ENCODE measurements at regions not wholly inside any gene's neighbourhood (a gene's known extent, or its start where the extent isn't known, plus 50 kb on each side); places are given as distances from the start of the nearest gene placed in this dataset.
"Not testable (repeated sequence)": the region's sequence is repeated elsewhere in the genome, so short reads cannot be mapped to it uniquely, and the experiment has no call there.

DNA sequence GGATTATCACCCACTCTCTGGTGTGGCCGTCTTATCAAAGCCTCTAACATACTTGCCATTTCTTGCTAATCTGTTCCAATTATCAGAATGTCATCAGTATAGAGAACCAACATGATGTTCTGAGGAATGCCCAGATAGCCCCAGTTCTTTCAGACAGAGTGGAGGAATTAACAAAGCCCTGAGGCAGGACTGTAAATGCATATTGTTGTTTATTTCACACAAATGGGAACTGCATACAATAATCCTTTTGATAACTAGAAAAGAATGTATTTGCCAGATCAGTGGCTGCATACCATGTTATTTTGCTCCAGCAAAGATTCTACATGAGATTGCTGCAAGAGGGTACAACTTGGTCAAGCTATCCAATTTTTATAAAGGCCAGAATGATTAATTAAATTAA, 112.8 kb upstream of the HEY2 start:
- no peak for TF ChIP-seq POLR2A (IDR thresholded peaks at IDR 0.05; ENCODE audit: low read length)
- TF ChIP-seq GATA1 (IDR thresholded peaks at IDR 0.05; ENCODE audit: low read depth, low read length), result no peak
- DNase-seq, result peak; percentile 7 to 34

DNA sequence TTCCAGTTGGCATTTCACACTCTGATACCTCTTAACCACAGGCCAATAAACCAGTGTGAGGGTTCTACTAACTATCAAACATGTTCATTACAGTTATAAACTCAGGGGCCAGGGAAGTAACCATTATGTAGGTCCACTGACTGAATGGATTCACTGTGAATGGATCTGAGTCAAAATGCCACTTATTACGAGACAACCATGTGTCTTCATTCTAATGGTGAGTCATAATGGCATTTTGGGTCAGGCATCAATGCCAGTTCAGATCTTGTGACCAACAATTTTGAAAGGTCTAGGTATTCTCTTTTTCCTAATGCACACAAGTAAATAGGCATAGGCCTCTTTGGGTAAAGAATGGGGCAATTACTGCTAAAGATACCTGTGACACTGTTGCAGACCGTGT, 112.2 kb upstream of the HEY2 start:
- TF ChIP-seq GATA1 (IDR thresholded peaks at IDR 0.05; ENCODE audit: low read depth, low read length) (no peak), POLR2A (IDR thresholded peaks at IDR 0.05; ENCODE audit: low read length) (no peak)
- DNase-seq, result no peak

GRCh38 chr6:125639466-125640020, 109.9 kb upstream of the HEY2 start:
- no peak for DNase-seq
- no peak for TF ChIP-seq POLR2A (IDR thresholded peaks at IDR 0.05; ENCODE audit: low read length)
- no peak for TF ChIP-seq GATA1 (IDR thresholded peaks at IDR 0.05; ENCODE audit: low read depth, low read length)

GRCh38 chr6:125640441-125641150, 108.8 kb upstream of the HEY2 start:
- no peak for TF ChIP-seq GATA1 (IDR thresholded peaks at IDR 0.05; ENCODE audit: low read depth, low read length)
- no peak for TF ChIP-seq POLR2A (IDR thresholded peaks at IDR 0.05; ENCODE audit: low read length)
- no peak for DNase-seq

- not testable (repeated sequence) for DNase-seq
These were observed 105.3 kb upstream of the HEY2 start for GRCh38 chr6:125643967-125644661.

GRCh38 chr6:125647391-125647790, 102.0 kb upstream of the HEY2 start:
- TF ChIP-seq GATA1 (IDR thresholded peaks at IDR 0.05; ENCODE audit: low read depth, low read length) (no peak), POLR2A (IDR thresholded peaks at IDR 0.05; ENCODE audit: low read length) (no peak)
- DNase-seq, result no peak

GRCh38 chr6:125653752-125654151, 95.7 kb upstream of the HEY2 start:
- DNase-seq, result not testable (repeated sequence)

DNA sequence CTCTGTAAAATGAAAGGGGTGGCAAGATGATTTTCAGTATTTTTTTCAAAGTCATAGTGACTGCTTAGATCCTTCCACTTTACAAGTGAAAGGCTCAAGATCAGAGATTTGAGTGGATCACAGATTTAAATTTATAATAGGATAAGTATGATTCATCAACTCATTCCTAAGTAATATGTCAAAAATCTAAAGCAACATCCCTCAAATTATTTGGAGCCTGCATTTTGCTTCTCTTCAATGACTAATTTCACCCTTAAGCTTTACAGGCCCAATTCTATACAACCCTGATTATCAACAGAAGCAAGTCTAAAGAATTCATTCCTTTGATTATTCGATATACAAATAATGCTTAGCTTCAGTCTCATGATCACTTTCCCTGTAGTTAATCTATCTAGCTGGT, 93.9 kb upstream of the HEY2 start:
- TF ChIP-seq POLR2A (IDR thresholded peaks at IDR 0.05; ENCODE audit: low read length) (no peak), GATA1 (IDR thresholded peaks at IDR 0.05; ENCODE audit: low read depth, low read length) (no peak)
- no peak for DNase-seq

DNA sequence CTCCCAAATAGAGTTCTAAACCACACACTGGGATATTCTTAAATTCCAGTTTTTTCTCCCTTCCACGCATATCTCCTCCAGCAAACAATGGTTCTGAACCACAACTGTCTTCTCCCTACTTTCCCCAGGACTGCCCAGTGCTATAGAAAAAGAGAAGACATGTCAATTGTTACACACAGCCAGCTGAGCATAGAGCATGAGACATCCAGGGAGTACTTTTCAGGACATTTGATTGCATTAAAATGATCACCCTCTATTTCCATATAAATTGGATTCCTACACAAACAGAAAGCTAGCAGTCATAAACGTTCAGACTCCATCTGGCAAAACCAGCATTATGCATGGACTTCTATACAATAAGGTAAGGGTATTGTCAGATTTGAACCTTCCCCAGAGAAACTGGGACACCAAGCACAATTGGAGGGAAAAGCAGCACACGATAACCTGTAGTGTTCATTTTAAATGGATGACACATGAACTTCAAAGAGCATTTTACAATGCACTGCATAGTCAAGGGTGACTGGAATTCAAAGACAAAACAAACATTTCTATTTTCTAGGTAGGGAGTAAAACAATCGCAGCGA, 93.1 kb upstream of the HEY2 start:
- DNase-seq, result no peak
- TF ChIP-seq POLR2A (IDR thresholded peaks at IDR 0.05; ENCODE audit: low read length), result no peak
- TF ChIP-seq GATA1 (IDR thresholded peaks at IDR 0.05; ENCODE audit: low read depth, low read length), result no peak

- TF ChIP-seq POLR2A (IDR thresholded peaks at IDR 0.05; ENCODE audit: low read length) (no peak), GATA1 (IDR thresholded peaks at IDR 0.05; ENCODE audit: low read depth, low read length) (no peak)
- no peak for DNase-seq
These were observed 91.3 kb upstream of the HEY2 start for GRCh38 chr6:125658136-125658535.

DNA sequence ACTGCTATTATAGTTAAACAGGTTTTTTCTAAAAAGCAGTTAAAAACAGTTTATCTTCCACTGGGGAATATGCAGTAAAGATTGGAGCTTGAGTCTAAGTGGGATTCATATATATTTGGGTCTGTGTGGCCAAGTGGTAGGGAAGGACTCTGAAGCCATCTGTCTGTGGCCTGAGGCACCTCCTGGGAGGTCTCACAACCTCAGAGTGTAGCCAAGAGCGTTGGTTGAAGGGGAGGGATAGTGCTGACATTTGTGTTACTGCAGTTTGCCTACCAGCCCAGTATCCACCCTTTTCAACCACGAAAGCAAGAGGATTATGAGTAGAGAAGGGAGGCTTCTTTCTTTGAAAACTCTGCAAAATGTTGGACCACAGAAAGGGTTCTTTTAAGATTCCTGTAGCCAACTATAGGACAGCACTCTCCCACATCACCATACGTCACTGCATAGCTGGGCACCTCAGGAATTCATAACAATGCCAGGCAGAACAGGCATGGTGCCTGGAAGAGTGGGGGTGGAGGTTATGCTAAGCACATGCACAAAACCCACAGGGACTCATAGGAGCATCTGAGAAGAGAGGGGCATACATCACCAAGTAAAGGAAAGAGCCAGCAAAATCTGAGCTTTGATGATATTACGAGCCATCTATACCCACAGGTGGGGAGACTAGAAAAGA, 90.5 kb upstream of the HEY2 start:
- TF ChIP-seq POLR2A (IDR thresholded peaks at IDR 0.05; ENCODE audit: low read length), result no peak
- TF ChIP-seq GATA1 (IDR thresholded peaks at IDR 0.05; ENCODE audit: low read depth, low read length), result no peak
- DNase-seq, result no peak

DNA sequence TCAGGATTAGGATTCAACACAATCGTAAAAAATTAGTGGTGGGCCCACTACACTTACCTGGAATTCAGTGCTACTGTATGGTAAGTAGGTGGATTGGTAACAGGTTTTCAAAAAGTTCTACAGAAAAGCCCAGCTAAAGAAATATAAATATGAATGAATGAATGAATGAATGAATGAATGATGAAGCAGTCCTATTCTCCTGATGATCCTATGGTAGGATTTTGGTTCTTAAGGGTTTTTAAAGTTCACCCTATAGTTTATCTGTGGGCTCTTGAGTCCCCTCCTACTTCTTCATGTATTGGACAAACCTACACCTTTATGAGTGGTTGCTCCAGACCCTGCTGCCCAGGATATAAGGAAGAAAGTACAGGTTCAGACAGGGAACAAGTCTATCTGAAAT, 89.5 kb upstream of the HEY2 start:
- TF ChIP-seq POLR2A (IDR thresholded peaks at IDR 0.05; ENCODE audit: low read length), result no peak
- no peak for TF ChIP-seq GATA1 (IDR thresholded peaks at IDR 0.05; ENCODE audit: low read depth, low read length)
- no peak for DNase-seq

GRCh38 chr6:125662296-125662695, 87.1 kb upstream of the HEY2 start:
- TF ChIP-seq POLR2A (IDR thresholded peaks at IDR 0.05; ENCODE audit: low read length) (no peak), GATA1 (IDR thresholded peaks at IDR 0.05; ENCODE audit: low read depth, low read length) (no peak)
- DNase-seq, result no peak

DNA sequence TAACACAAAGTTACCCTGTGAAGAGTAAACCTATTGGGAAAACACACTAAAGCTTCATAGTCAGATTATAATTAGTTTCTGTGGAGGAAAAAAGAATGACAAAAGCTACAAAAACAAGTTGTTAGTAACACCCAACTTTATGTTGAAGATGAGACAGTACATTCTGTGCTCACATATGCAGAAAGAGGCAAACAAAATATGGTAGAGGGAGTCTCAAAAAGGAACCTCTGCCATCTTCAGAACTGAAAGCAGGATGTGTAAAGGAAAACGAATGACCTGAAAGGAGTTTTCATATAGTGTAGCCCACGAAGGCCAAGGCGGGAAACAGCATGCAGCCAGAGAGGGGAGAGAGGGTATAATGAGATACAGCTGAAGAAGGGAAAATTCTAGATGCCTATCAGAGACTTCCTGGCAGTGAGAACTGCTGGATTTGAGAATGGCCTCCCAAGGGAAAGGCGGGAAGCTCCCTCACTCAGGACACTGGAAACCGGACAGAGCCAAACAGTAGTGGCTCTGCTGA, 84.1 kb upstream of the HEY2 start:
- no peak for TF ChIP-seq POLR2A (IDR thresholded peaks at IDR 0.05; ENCODE audit: low read length)
- TF ChIP-seq GATA1 (IDR thresholded peaks at IDR 0.05; ENCODE audit: low read depth, low read length), result no peak
- no peak for DNase-seq
